ENCODE measurements at regions not wholly inside any gene's neighbourhood (a gene's known extent, or its start where the extent isn't known, plus 50 kb on each side); places are given as distances from the start of the nearest gene placed in this dataset.

- peaks cover 30% of the 10 kb centered on the region for H3K4me1 ChIP-seq (ENCODE audit: insufficient read depth)
- no peaks in the 10 kb centered on the region for H3K36me3 ChIP-seq (ENCODE audit: insufficient read depth)
- H2AFZ ChIP-seq, result no peak overlapping the region
- H3K4me1 Mint-ChIP-seq, result peaks cover 24% of the 10 kb centered on the region
- 0 out of 2 replicates have a peak, but pooled peaks cover 6% of the 10 kb centered on the region for H3K9me2 ChIP-seq (ENCODE audit: insufficient read depth)
- no peaks in the 10 kb centered on the region for H3K36me3 Mint-ChIP-seq (ENCODE audit: low read depth)
- H3K27me3 ChIP-seq (ENCODE audit: insufficient read depth), result no peaks in the 10 kb centered on the region
- TF ChIP-seq STAT1 (IDR thresholded peaks at IDR 0.05; ENCODE audit: unreplicated experiment) (no peak), POLR2AphosphoS5 (IDR thresholded peaks at IDR 0.05; ENCODE audit: low read depth) (no peak), JUNB (IDR thresholded peaks at IDR 0.05; ENCODE audit: unreplicated experiment) (no peak), CTCF (conservative IDR thresholded peaks at IDR 0.05; ENCODE audit: low read depth in 2 of 2) (no peak)
- DNase-seq (ENCODE audit: low spot score), result no peak
- H3F3A ChIP-seq (replicated peaks; ENCODE audit: low read depth), result no peaks in the 10 kb centered on the region
- H3K27me3 Mint-ChIP-seq (ENCODE audit: insufficient read depth, low read depth, poor library complexity), result peaks cover 11% of the 10 kb centered on the region
- H3K9me3 Mint-ChIP-seq, result no peaks in the 10 kb centered on the region
- ATAC-seq, result no peak
- no peaks in the 10 kb centered on the region for H4K20me1 ChIP-seq (replicated peaks; ENCODE audit: insufficient read depth)
- H3K4me3 ChIP-seq, result no peak overlapping the region
- H3K27ac ChIP-seq (ENCODE audit: low read depth), result no peak overlapping the region
- H3K79me2 ChIP-seq (replicated peaks; ENCODE audit: insufficient read depth), result no peaks in the 10 kb centered on the region
- H3K4me2 ChIP-seq, result peak overlapping the region; percentile 1; the same call in 1 of the 2 replicates
- no peak overlapping the region for H3K27ac Mint-ChIP-seq
- no peak overlapping the region for H3K4me3 Mint-ChIP-seq
These were observed 241.9 kb downstream of the CD83 start for GRCh38 chr6:14359438-14359837.

GRCh38 chr6:14360565-14360964, 243.0 kb downstream of the CD83 start:
- no peak for DNase-seq (ENCODE audit: low spot score)
- H2AFZ ChIP-seq, result no peak overlapping the region
- no peaks in the 10 kb centered on the region for H3K36me3 Mint-ChIP-seq (ENCODE audit: low read depth)
- no peaks in the 10 kb centered on the region for H3F3A ChIP-seq (replicated peaks; ENCODE audit: low read depth)
- no peak overlapping the region for H3K4me3 Mint-ChIP-seq
- H3K4me1 Mint-ChIP-seq, result peaks cover 24% of the 10 kb centered on the region
- no peaks in the 10 kb centered on the region for H4K20me1 ChIP-seq (replicated peaks; ENCODE audit: insufficient read depth)
- no peak overlapping the region for H3K4me3 ChIP-seq
- H3K4me2 ChIP-seq, result no peak overlapping the region
- peaks cover 11% of the 10 kb centered on the region for H3K27me3 Mint-ChIP-seq (ENCODE audit: insufficient read depth, low read depth, poor library complexity)
- no peaks in the 10 kb centered on the region for H3K79me2 ChIP-seq (replicated peaks; ENCODE audit: insufficient read depth)
- no peak overlapping the region for H3K27ac Mint-ChIP-seq
- H3K36me3 ChIP-seq (ENCODE audit: insufficient read depth), result no peaks in the 10 kb centered on the region
- ATAC-seq, result no peak
- no peaks in the 10 kb centered on the region for H3K9me3 Mint-ChIP-seq
- H3K4me1 ChIP-seq (ENCODE audit: insufficient read depth), result peaks cover 30% of the 10 kb centered on the region
- H3K9me2 ChIP-seq (ENCODE audit: insufficient read depth), result 0 out of 2 replicates have a peak, but pooled peaks cover 8% of the 10 kb centered on the region
- H3K27me3 ChIP-seq (ENCODE audit: insufficient read depth), result no peaks in the 10 kb centered on the region
- no peak overlapping the region for H3K27ac ChIP-seq (ENCODE audit: low read depth)
- TF ChIP-seq CREB1 (CRISPR knock-in tag; IDR thresholded peaks at IDR 0.05; ENCODE audit: low read depth) (no peak), CTCF (conservative IDR thresholded peaks at IDR 0.05; ENCODE audit: low read depth in 2 of 2) (no peak), POLR2AphosphoS5 (IDR thresholded peaks at IDR 0.05; ENCODE audit: low read depth) (no peak), EZH2phosphoT487 (IDR thresholded peaks at IDR 0.05; ENCODE audit: unreplicated experiment) (no peak), ETS1 (IDR thresholded peaks at IDR 0.05) (no peak), ZNF331 (CRISPR knock-in tag; IDR thresholded peaks at IDR 0.05; ENCODE audit: low read depth) (no peak), EZH2 (IDR thresholded peaks at IDR 0.05; ENCODE audit: low read depth, unreplicated experiment) (no peak), REST (IDR thresholded peaks at IDR 0.05; ENCODE audit: unreplicated experiment) (no peak), ZNF114 (CRISPR knock-in tag; IDR thresholded peaks at IDR 0.05) (no peak), NANOG (IDR thresholded peaks at IDR 0.05; ENCODE audit: borderline replicate concordance) (no peak)
